ENCODE measurements at regions not wholly inside any gene's neighbourhood (a gene's known extent, or its start where the extent isn't known, plus 50 kb on each side); places are given as distances from the start of the nearest gene placed in this dataset.

- TF ChIP-seq, protein P1, sequence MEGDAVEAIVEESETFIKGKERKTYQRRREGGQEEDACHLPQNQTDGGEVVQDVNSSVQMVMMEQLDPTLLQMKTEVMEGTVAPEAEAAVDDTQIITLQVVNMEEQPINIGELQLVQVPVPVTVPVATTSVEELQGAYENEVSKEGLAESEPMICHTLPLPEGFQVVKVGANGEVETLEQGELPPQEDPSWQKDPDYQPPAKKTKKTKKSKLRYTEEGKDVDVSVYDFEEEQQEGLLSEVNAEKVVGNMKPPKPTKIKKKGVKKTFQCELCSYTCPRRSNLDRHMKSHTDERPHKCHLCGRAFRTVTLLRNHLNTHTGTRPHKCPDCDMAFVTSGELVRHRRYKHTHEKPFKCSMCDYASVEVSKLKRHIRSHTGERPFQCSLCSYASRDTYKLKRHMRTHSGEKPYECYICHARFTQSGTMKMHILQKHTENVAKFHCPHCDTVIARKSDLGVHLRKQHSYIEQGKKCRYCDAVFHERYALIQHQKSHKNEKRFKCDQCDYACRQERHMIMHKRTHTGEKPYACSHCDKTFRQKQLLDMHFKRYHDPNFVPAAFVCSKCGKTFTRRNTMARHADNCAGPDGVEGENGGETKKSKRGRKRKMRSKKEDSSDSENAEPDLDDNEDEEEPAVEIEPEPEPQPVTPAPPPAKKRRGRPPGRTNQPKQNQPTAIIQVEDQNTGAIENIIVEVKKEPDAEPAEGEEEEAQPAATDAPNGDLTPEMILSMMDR (IDR thresholded peaks at IDR 0.05), result no peak
- no peak for TF ChIP-seq POLR2A (IDR thresholded peaks at IDR 0.05)
Observed at GRCh38 chr13:65275108-65275507, 1955.0 kb downstream of the PCDH9 start.
